Neuronal stem cell (in vitro differentiated cells): ENCODE measurements at regions not wholly inside any gene's neighbourhood (a gene's known extent, or its start where the extent isn't known, plus 50 kb on each side); places are given as distances from the start of the nearest gene placed in this dataset.

Experiments used
- DNase-seq: peaks from one replicate; pipeline ENCODE4 v3.0.0-alpha.2; 2013; ENCODE audit warnings: low spot score
- H2AFZ ChIP-seq: one replicate; pipeline ENCODE4 v1.6.1; 2013; ENCODE audit warnings: mild to moderate bottlenecking, low read length, inconsistent platforms
- H2AK5ac ChIP-seq: 2 replicates; pipeline ENCODE4 v1.6.1; 2013; ENCODE audit warnings: low read depth, mild to moderate bottlenecking, inconsistent platforms, low read length, moderate library complexity, mixed read lengths
- H2BK120ac ChIP-seq: 2 replicates; pipeline ENCODE4 v1.6.1; 2013; ENCODE audit warnings: low read depth, mild to moderate bottlenecking, inconsistent platforms, low read length, moderate library complexity, mixed read lengths
- H2BK12ac ChIP-seq: one replicate; pipeline ENCODE4 v1.6.1; 2013; ENCODE audit warnings: low read length, inconsistent platforms
- H2BK15ac ChIP-seq: 2 replicates; pipeline ENCODE4 v1.6.1; 2013; ENCODE audit warnings: mild to moderate bottlenecking, low read length, inconsistent platforms, mixed read lengths
- H2BK5ac ChIP-seq: one replicate; pipeline ENCODE4 v1.6.1; 2013; ENCODE audit warnings: inconsistent platforms, mild to moderate bottlenecking, low read length, moderate library complexity
- H3K14ac ChIP-seq: one replicate; pipeline ENCODE4 v1.6.1; 2013; ENCODE audit warnings: low read length, inconsistent platforms
- H3K18ac ChIP-seq: 2 replicates; pipeline ENCODE4 v1.6.1; 2013; ENCODE audit warnings: low read length, inconsistent platforms
- H3K23ac ChIP-seq: 2 replicates; pipeline ENCODE4 v1.6.1; 2013; ENCODE audit warnings: low read depth, mild to moderate bottlenecking, mixed read lengths, low read length, inconsistent platforms; ENCODE audit not compliant: poor library complexity
- H3K27ac ChIP-seq: replicated peaks from 3 replicates; pipeline ENCODE4 v1.5.1; 2013; ENCODE audit warnings: low read length, inconsistent platforms
- H3K27me3 ChIP-seq, 3 experiments: 2 replicates each; pipeline ENCODE4 v1.6.1; 2013; ENCODE audit warnings: low read length in 3 of 3, mild to moderate bottlenecking in 2 of 3, inconsistent platforms in 1 of 3, low read depth in 1 of 3, mixed read lengths in 1 of 3, moderate library complexity in 1 of 3; ENCODE audit not compliant: control insufficient read depth in 3 of 3, insufficient read depth in 3 of 3
- H3K36me3 ChIP-seq, 2 donors: replicated peaks in 1 of 2; 2 replicates each; pipeline ENCODE4 v1.6.1; 2013; ENCODE audit warnings: low read length in 2 of 2; ENCODE audit not compliant: control insufficient read depth in 2 of 2, insufficient read depth in 2 of 2
- H3K4ac ChIP-seq: 2 replicates; pipeline ENCODE4 v1.6.1; 2013; ENCODE audit warnings: inconsistent platforms, mild to moderate bottlenecking, low read length, moderate library complexity
- H3K4me1 ChIP-seq, 2 donors: 1 replicate in 1 of 2; 2 replicates in 1 of 2; pipeline ENCODE4 v1.6.1; 2013; ENCODE audit warnings: low read length in 2 of 2, low read depth in 1 of 2; ENCODE audit not compliant: control insufficient read depth in 2 of 2, insufficient read depth in 1 of 2
- H3K4me2 ChIP-seq: one replicate; pipeline ENCODE4 v1.6.1; 2013; ENCODE audit warnings: mild to moderate bottlenecking, low read length, inconsistent platforms; ENCODE audit not compliant: insufficient read depth, poor library complexity, severe bottlenecking
- H3K4me3 ChIP-seq, 2 donors: 2 replicates each; pipeline ENCODE4 v1.5.1; 2013; ENCODE audit warnings: low read length in 2 of 2, mild to moderate bottlenecking in 2 of 2, inconsistent platforms in 1 of 2, moderate library complexity in 1 of 2
- H3K79me1 ChIP-seq: one replicate; pipeline ENCODE4 v1.6.1; 2013; ENCODE audit warnings: low read depth, mild to moderate bottlenecking, inconsistent platforms, low read length, moderate library complexity
- H3K9ac ChIP-seq: one replicate; pipeline ENCODE4 v1.6.1; 2013; ENCODE audit warnings: mild to moderate bottlenecking, low read depth, low read length, inconsistent platforms; ENCODE audit not compliant: poor library complexity
- H3K9me3 ChIP-seq, 2 donors: replicated peaks in 1 of 2; 2 replicates each; pipeline versions ENCODE3 to v1.6.1; 2013; ENCODE audit warnings: low read length in 2 of 2, mild to moderate bottlenecking in 2 of 2, inconsistent platforms in 1 of 2, low read depth in 1 of 2, mixed read lengths in 1 of 2, moderate library complexity in 1 of 2; ENCODE audit not compliant: control insufficient read depth in 2 of 2, insufficient read depth in 1 of 2
- H4K8ac ChIP-seq: one replicate; pipeline ENCODE4 v1.6.1; 2013; ENCODE audit warnings: low read depth, mild to moderate bottlenecking, inconsistent platforms, low read length, moderate library complexity
- H4K91ac ChIP-seq: one replicate; pipeline ENCODE4 v1.6.1; 2013; ENCODE audit warnings: low read length, low read depth, mild to moderate bottlenecking, inconsistent platforms; ENCODE audit not compliant: poor library complexity
- WGBS, 2 donors: extraction: QIAGEN DNeasy Blood & Tissue Kit; methylation state at CpG; one replicate each; pipeline ENCODE4 v1.1.7; 2013; ENCODE audit warnings: missing lambda C conversion rate in 2 of 2, mixed read lengths in 1 of 2; ENCODE audit not compliant: insufficient read length in 2 of 2, insufficient replicate concordance in 1 of 2; ENCODE audit errors: extremely low coverage in 2 of 2; 5-methylcytosine and 5-hydroxymethylcytosine counted together

GRCh38 chr7:42685911-42686310 is 226.0 kb downstream of the C7orf25 start:
- no peak overlapping the region for H3K4ac ChIP-seq
- H2BK5ac ChIP-seq = no peak overlapping the region
- H2BK15ac ChIP-seq = no peak overlapping the region
- DNase-seq = no peak
- H4K91ac ChIP-seq = no peak overlapping the region
- H3K9ac ChIP-seq = no peak overlapping the region
- no peak overlapping the region for H2AK5ac ChIP-seq
- H2BK12ac ChIP-seq = no peak overlapping the region
- H3K14ac ChIP-seq = no peak overlapping the region
- no peak overlapping the region for H3K4me3 ChIP-seq
- H2BK120ac ChIP-seq = no peak overlapping the region
- H2AFZ ChIP-seq = peak overlapping the region; percentile 78
- H3K23ac ChIP-seq = no peak overlapping the region
- no peak overlapping the region for H3K27ac ChIP-seq
- WGBS, 2 donors = no CpG with 5 or more reads among the region's 9 CpGs
- H3K9me3 ChIP-seq = peaks cover 0 to 6% of the 10 kb centered on the region in 2 donors
- no peaks in the 10 kb centered on the region for H3K36me3 ChIP-seq
- peak overlapping the region; percentile 13 for H3K18ac ChIP-seq
- no peak overlapping the region for H4K8ac ChIP-seq
- no peaks in the 10 kb centered on the region for H3K79me1 ChIP-seq
- H3K4me1 ChIP-seq = peaks cover 12 to 24% of the 10 kb centered on the region in 2 donors
- no peak overlapping the region for H3K4me2 ChIP-seq
- no peaks in the 10 kb centered on the region for H3K27me3 ChIP-seq

- Histone ChIP-seq H2AFZ (no peak overlapping the region), H3K27ac (no peak overlapping the region), H2AK5ac (no peak overlapping the region), H3K79me1 (no peaks in the 10 kb centered on the region), H3K23ac (no peak overlapping the region), H3K14ac (no peak overlapping the region), H3K9me3 (peaks cover 0 to 12% of the 10 kb centered on the region in 2 donors), H3K18ac (no peak overlapping the region), H2BK120ac (no peak overlapping the region), H3K36me3 (no peaks in the 10 kb centered on the region), H3K4me1 (peaks cover 0 to 1% of the 10 kb centered on the region in 2 donors), H3K27me3 (no peaks in the 10 kb centered on the region), H2BK5ac (no peak overlapping the region), H3K4me3 (no peak overlapping the region), H4K91ac (no peak overlapping the region), H3K4me2 (no peak overlapping the region), H3K4ac (no peak overlapping the region), H2BK12ac (no peak overlapping the region), H3K9ac (no peak overlapping the region), H2BK15ac (no peak overlapping the region), H4K8ac (no peak overlapping the region)
- DNase-seq = no peak
- no CpG with 5 or more reads among the region's 3 CpGs for WGBS, 2 donors
Measured at GRCh38 chr7:42677751-42678699, 233.8 kb downstream of the C7orf25 start.

- no peak overlapping the region for H2AK5ac ChIP-seq
- H3K9me3 ChIP-seq = no peaks in the 10 kb centered on the region
- no peak overlapping the region for H3K9ac ChIP-seq
- no peak for DNase-seq
- no peak overlapping the region for H2BK12ac ChIP-seq
- H3K4me1 ChIP-seq = peaks cover 4 to 5% of the 10 kb centered on the region in 2 donors
- no peak overlapping the region for H2BK15ac ChIP-seq
- no peaks in the 10 kb centered on the region for H3K27me3 ChIP-seq
- no peak overlapping the region for H3K18ac ChIP-seq
- no peak overlapping the region for H3K4me2 ChIP-seq
- H3K4ac ChIP-seq = no peak overlapping the region
- no peak overlapping the region for H2AFZ ChIP-seq
- no peak overlapping the region for H3K23ac ChIP-seq
- no peak overlapping the region for H2BK120ac ChIP-seq
- no peak overlapping the region for H4K8ac ChIP-seq
- no peak overlapping the region for H2BK5ac ChIP-seq
- H4K91ac ChIP-seq = no peak overlapping the region
- H3K4me3 ChIP-seq = no peak overlapping the region
- no peaks in the 10 kb centered on the region for H3K79me1 ChIP-seq
- H3K36me3 ChIP-seq = no peaks in the 10 kb centered on the region
- H3K27ac ChIP-seq = no peak overlapping the region
- no peak overlapping the region for H3K14ac ChIP-seq
Measured at GRCh38 chr7:42674541-42674940, 237.3 kb downstream of the C7orf25 start.

GRCh38 chr7:42673951-42674350 is 237.9 kb downstream of the C7orf25 start:
- H3K14ac ChIP-seq = no peak overlapping the region
- no peak overlapping the region for H4K91ac ChIP-seq
- no peak for DNase-seq
- H3K4me3 ChIP-seq = no peak overlapping the region
- H3K9ac ChIP-seq = no peak overlapping the region
- no peak overlapping the region for H3K4me2 ChIP-seq
- no peak overlapping the region for H3K18ac ChIP-seq
- H4K8ac ChIP-seq = no peak overlapping the region
- H2BK5ac ChIP-seq = no peak overlapping the region
- no peaks in the 10 kb centered on the region for H3K36me3 ChIP-seq
- no peak overlapping the region for H3K4ac ChIP-seq
- H3K4me1 ChIP-seq = peaks cover 4 to 5% of the 10 kb centered on the region in 2 donors
- WGBS, 2 donors = no CpG with 5 or more reads among the region's 6 CpGs
- no peak overlapping the region for H2AK5ac ChIP-seq
- H2BK120ac ChIP-seq = no peak overlapping the region
- no peak overlapping the region for H2AFZ ChIP-seq
- no peaks in the 10 kb centered on the region for H3K9me3 ChIP-seq
- H2BK15ac ChIP-seq = no peak overlapping the region
- no peaks in the 10 kb centered on the region for H3K27me3 ChIP-seq
- H3K79me1 ChIP-seq = no peaks in the 10 kb centered on the region
- no peak overlapping the region for H2BK12ac ChIP-seq
- H3K23ac ChIP-seq = no peak overlapping the region
- no peak overlapping the region for H3K27ac ChIP-seq
